ENCODE measurements at regions not wholly inside any gene's neighbourhood (a gene's known extent, or its start where the extent isn't known, plus 50 kb on each side); places are given as distances from the start of the nearest gene placed in this dataset.

DNA sequence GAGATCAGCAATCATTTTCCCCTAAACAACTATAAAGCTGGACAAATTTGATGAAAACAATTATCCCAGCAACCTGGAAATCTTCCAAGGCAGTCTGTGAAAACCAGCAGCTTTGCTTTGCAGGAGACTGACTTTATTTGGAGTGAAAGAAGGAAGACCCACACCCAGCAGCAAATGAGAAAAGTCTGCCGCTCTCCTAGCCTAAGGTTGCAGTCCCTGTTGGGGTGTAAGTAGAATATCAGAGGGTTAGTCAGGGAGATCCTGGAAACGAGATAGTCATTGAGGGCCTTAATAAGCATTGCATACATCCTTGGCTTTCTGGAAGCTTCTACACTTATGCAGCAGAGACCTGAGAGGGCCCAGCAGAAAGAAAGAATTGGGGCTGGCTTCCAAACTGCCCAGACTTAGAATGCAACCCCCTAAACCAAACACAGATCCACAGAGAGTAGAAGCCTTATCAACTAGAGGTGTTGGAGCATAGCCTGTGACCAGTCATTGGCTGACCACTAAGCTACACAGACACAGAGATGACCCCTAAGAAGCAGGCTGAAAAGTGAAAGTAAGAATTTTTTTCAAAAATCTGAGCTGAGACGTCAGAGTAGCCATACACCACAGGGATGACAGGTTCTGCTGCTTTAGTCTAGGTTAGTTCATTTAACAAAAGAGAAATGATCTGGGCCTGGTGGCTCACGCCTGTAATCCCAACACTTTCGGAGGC, 98.3 kb downstream of the LYPLAL1 start:
- DNase-seq: peak; percentile 54

DNA sequence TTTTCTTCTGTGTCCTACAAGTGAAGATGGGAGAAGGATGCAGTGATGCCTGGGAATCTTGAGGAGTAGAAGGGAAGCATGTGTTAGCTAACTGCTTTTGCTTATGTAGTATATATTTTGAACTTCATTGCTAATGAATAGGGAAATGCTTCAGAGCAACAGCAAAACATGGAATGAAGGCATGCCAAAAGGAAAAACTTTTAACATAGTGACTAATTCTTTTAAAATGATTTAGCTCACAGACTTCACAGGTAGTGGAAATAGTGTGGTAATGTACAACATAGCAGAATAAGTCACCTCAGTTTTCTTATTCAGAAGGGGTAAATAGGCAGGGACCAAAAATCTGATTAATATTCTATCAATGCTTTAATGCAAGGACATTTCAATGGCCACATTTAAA, 95.5 kb downstream of the LYPLAL1 start:
- DNase-seq: no peak

DNA sequence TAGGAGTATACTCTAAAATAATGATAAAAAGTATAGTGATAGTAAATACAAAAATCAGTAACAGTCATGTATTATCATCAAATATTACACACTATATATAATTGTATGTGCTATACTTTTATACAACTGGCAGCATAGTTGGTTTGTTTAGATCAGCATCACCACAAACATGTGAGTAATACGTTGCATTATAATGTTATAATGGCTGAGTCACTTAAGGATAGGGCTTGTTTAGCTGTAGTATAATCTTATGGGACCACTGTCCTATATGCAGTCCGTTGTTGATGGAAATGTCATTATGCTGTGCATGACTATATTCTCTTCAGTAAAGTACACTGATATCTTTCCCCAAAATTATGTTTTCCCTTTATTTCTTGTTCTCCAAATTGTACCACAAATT, 92.8 kb downstream of the LYPLAL1 start:
- no peak for DNase-seq

DNA sequence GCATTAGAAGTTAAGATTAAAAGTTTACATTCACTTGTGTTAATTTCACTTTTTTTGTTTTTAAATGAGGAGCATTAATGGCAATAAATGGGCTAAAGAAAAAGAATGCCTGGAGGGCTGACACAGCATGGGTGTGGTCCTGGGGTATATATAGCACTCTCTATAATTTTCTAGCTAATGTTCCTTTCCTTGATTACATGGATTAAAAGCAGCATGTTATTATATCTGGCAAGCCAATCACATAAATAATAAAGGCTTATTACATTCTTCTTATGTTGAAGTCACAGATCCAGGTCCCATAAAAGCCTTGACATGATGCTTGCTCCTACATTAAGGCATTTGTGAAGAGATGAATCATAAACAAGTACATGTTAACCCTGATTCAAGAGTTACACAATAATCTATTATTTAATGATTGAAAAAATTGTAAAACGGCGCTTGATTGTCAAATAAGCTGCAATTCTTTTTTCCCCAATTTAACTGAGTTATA, 91.4 kb downstream of the LYPLAL1 start:
- DNase-seq: no peak

DNA sequence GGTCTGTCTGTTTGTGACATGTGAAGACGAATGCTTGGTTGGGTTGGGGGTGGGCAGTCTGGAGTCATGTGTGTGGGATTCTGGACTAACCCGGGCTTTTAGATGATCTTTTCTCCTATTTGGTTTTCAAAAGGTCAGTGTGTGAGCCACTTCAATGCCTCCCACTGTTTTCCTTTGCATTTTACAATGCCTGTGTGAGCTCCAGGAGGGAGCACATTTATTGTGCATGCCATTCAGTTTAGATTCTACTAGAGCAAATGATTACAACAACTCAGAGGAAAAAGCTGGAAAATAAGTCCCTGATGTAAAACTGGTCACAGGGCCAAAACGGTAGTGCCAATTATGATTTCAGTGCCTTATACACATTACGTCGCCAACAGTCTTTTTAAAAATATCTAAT, 90.9 kb downstream of the LYPLAL1 start:
- DNase-seq: no peak

Measured in tongue (tissue), 1 donor.